ENCODE measurements at regions not wholly inside any gene's neighbourhood (a gene's known extent, or its start where the extent isn't known, plus 50 kb on each side); places are given as distances from the start of the nearest gene placed in this dataset.

DNA sequence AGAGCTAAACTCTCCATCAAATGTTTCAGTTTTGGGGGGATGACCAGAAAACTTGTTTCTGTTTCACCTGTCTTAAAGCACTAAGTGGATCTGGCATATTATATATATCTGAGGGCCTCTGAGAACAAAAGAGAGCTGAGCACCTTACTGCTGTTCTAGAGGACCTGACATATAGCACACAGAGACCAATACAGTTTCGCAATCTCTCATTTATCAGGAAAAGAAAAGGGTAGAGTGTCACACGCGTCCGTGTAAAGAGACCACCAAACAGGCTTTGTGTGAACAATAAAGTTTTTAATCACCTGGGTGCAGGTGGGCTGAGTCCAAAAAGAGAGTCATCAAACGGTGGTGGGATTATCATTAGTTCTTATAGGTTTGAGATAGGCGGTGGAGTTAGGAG, 434.5 kb upstream of the KCND2 start:
- peaks cover 7% of the 10 kb centered on the region for H3K9me3 Mint-ChIP-seq (ENCODE audit: insufficient read depth)
- DNase-seq (no peak), ATAC-seq (ENCODE audit: low read depth) (no peak)
- intact Hi-C loops (cut with micrococcal nuclease), result no loop called here
- no peaks in the 10 kb centered on the region for H3K36me3 ChIP-seq (replicated peaks in 1 of 2; ENCODE audit: control extremely low read depth in 1 of 2, control insufficient read depth in 1 of 2, extremely low read depth in 1 of 2, insufficient read depth in 2 of 2, low read length in 1 of 2)
- CTCF ChIA-PET, result no interaction called here
- H3K4me2 ChIP-seq (replicated peaks; ENCODE audit: low read depth, low read length, poor library complexity, severe bottlenecking), result no peak overlapping the region
- H3K27ac ChIP-seq (ENCODE audit: low read length in 2 of 2), result no peak overlapping the region
- no peaks in the 10 kb centered on the region for H3K27me3 Mint-ChIP-seq
- WGBS (ENCODE audit: insufficient coverage), result 96% methylated on average over 6 of the region's 6 CpGs
- H4K20me1 ChIP-seq (ENCODE audit: control insufficient read depth, insufficient read depth, low read length, poor library complexity, severe bottlenecking), result no peaks in the 10 kb centered on the region
- H3K79me2 ChIP-seq (ENCODE audit: control insufficient read depth, insufficient read depth, low read length), result no peaks in the 10 kb centered on the region
- H3K9ac ChIP-seq (ENCODE audit: low read length), result no peak overlapping the region
- TF ChIP-seq EZH2 (IDR thresholded peaks at IDR 0.05; ENCODE audit: borderline replicate concordance, insufficient read depth, low read depth, low read length, poor library complexity, severe bottlenecking), result no peak
- TF ChIP-seq, protein P1, sequence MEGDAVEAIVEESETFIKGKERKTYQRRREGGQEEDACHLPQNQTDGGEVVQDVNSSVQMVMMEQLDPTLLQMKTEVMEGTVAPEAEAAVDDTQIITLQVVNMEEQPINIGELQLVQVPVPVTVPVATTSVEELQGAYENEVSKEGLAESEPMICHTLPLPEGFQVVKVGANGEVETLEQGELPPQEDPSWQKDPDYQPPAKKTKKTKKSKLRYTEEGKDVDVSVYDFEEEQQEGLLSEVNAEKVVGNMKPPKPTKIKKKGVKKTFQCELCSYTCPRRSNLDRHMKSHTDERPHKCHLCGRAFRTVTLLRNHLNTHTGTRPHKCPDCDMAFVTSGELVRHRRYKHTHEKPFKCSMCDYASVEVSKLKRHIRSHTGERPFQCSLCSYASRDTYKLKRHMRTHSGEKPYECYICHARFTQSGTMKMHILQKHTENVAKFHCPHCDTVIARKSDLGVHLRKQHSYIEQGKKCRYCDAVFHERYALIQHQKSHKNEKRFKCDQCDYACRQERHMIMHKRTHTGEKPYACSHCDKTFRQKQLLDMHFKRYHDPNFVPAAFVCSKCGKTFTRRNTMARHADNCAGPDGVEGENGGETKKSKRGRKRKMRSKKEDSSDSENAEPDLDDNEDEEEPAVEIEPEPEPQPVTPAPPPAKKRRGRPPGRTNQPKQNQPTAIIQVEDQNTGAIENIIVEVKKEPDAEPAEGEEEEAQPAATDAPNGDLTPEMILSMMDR (IDR thresholded peaks at IDR 0.05), result no peak
- no peak overlapping the region for H3K4me3 ChIP-seq (ENCODE audit: control extremely low read depth in 1 of 5, extremely low read depth in 1 of 5, insufficient read depth in 1 of 5, low read depth in 2 of 5, low read length in 4 of 5)
- H2AFZ ChIP-seq (ENCODE audit: insufficient read depth, low read depth, low read length, poor library complexity, severe bottlenecking), result no peak overlapping the region
- H3K4me3 Mint-ChIP-seq, result no peak overlapping the region
- peaks cover 0 to 7% (median 0%) of the 10 kb centered on the region in 3 donors for H3K9me3 ChIP-seq (ENCODE audit: control extremely low read depth in 1 of 3, control insufficient read depth in 2 of 3, insufficient read depth in 1 of 3, low read length in 2 of 3)
- H3K4me1 Mint-ChIP-seq, result no peaks in the 10 kb centered on the region
- H3K27ac Mint-ChIP-seq, result no peak overlapping the region
- H3K27me3 ChIP-seq (replicated peaks in 1 of 4; ENCODE audit: control extremely low read depth in 1 of 4, control insufficient read depth in 3 of 4, insufficient read depth in 4 of 4, low read length in 3 of 4), result no peaks in the 10 kb centered on the region
- POLR2A ChIA-PET, result no interaction called here
- H3K4me1 ChIP-seq (ENCODE audit: control insufficient read depth in 2 of 2, insufficient read depth in 2 of 2, low read length in 2 of 2), result no peaks in the 10 kb centered on the region

GRCh38 chr7:119842337-119842736, 430.6 kb upstream of the KCND2 start:
- Histone ChIP-seq H3K4me3 (ENCODE audit: control extremely low read depth in 1 of 5, extremely low read depth in 1 of 5, insufficient read depth in 1 of 5, low read depth in 2 of 5, low read length in 4 of 5) (no peak overlapping the region), H3K27me3 (replicated peaks in 1 of 4; ENCODE audit: control extremely low read depth in 1 of 4, control insufficient read depth in 3 of 4, insufficient read depth in 4 of 4, low read length in 3 of 4) (no peaks in the 10 kb centered on the region), H3K4me1 (ENCODE audit: control insufficient read depth in 2 of 2, insufficient read depth in 2 of 2, low read length in 2 of 2) (no peaks in the 10 kb centered on the region), H3K9ac (ENCODE audit: low read length) (no peak overlapping the region), H3K79me2 (ENCODE audit: control insufficient read depth, insufficient read depth, low read length) (no peaks in the 10 kb centered on the region), H2AFZ (ENCODE audit: insufficient read depth, low read depth, low read length, poor library complexity, severe bottlenecking) (no peak overlapping the region), H3K36me3 (replicated peaks in 1 of 2; ENCODE audit: control extremely low read depth in 1 of 2, control insufficient read depth in 1 of 2, extremely low read depth in 1 of 2, insufficient read depth in 2 of 2, low read length in 1 of 2) (no peaks in the 10 kb centered on the region), H3K4me2 (replicated peaks; ENCODE audit: low read depth, low read length, poor library complexity, severe bottlenecking) (no peak overlapping the region), H4K20me1 (ENCODE audit: control insufficient read depth, insufficient read depth, low read length, poor library complexity, severe bottlenecking) (no peaks in the 10 kb centered on the region), H3K27ac (ENCODE audit: low read length in 2 of 2) (no peak overlapping the region), H3K9me3 (ENCODE audit: control extremely low read depth in 1 of 3, control insufficient read depth in 2 of 3, insufficient read depth in 1 of 3, low read length in 2 of 3) (peaks cover 0 to 7% (median 0%) of the 10 kb centered on the region in 3 donors)
- Mint-ChIP-seq H3K9me3 (ENCODE audit: insufficient read depth) (peaks cover 3% of the 10 kb centered on the region), H3K4me3 (no peak overlapping the region), H3K4me1 (no peaks in the 10 kb centered on the region), H3K27ac (no peak overlapping the region), H3K27me3 (no peaks in the 10 kb centered on the region)
- TF ChIP-seq, protein P1 (IDR thresholded peaks at IDR 0.05), result no peak
- no peak for TF ChIP-seq EZH2 (IDR thresholded peaks at IDR 0.05; ENCODE audit: borderline replicate concordance, insufficient read depth, low read depth, low read length, poor library complexity, severe bottlenecking)
- intact Hi-C loops (cut with micrococcal nuclease), result no loop called here
- no peak for ATAC-seq (ENCODE audit: low read depth)
- WGBS (ENCODE audit: insufficient coverage), result no CpG with 5 or more reads among the region's 1 CpG
- DNase-seq, result no peak
- POLR2A ChIA-PET, result no interaction called here
- CTCF ChIA-PET, result no interaction called here
